HG02798 (cell line): ENCODE measurements at regions not wholly inside any gene's neighbourhood (a gene's known extent, or its start where the extent isn't known, plus 50 kb on each side); places are given as distances from the start of the nearest gene placed in this dataset.

Experiments used
- ATAC-seq: cut with Tn5 transposase; IDR thresholded peaks from one replicate; pipeline ENCODE4 v1.9.1; 2021; ENCODE audit warnings: mild to moderate bottlenecking; ENCODE audit not compliant: unreplicated experiment, poor library complexity

- ATAC-seq, result no peak
Observed at GRCh38 chr2:79210274-79210917, 50.8 kb upstream of the REG3A start.
